ENCODE measurements at regions not wholly inside any gene's neighbourhood (a gene's known extent, or its start where the extent isn't known, plus 50 kb on each side); places are given as distances from the start of the nearest gene placed in this dataset.

- DNase-seq (ENCODE audit: low spot score), result no peak
- in situ Hi-C loops (cut with MboI; ENCODE audit: low pct_unique_long_range_greater_than_20kb, low sequenced_read_pairs, unreplicated experiment), result no loop called here
- TF ChIP-seq CTCF (IDR thresholded peaks at IDR 0.05; ENCODE audit: extremely low read depth, insufficient read depth, missing control alignments), result no peak
These were observed 270.7 kb upstream of the SLITRK3 start for GRCh38 chr3:165466856-165467255.

- TF ChIP-seq CTCF (IDR thresholded peaks at IDR 0.05; ENCODE audit: extremely low read depth, insufficient read depth, missing control alignments), result no peak
- in situ Hi-C loops (cut with MboI; ENCODE audit: low pct_unique_long_range_greater_than_20kb, low sequenced_read_pairs, unreplicated experiment), result no loop called here
- DNase-seq (ENCODE audit: low spot score), result no peak
These were observed 268.6 kb upstream of the SLITRK3 start for GRCh38 chr3:165464736-165465135.

GRCh38 chr3:165463531-165463930 is 267.3 kb upstream of the SLITRK3 start:
- DNase-seq (ENCODE audit: low spot score), result no peak
- in situ Hi-C loops (cut with MboI; ENCODE audit: low pct_unique_long_range_greater_than_20kb, low sequenced_read_pairs, unreplicated experiment), result no loop called here
- TF ChIP-seq CTCF (IDR thresholded peaks at IDR 0.05; ENCODE audit: extremely low read depth, insufficient read depth, missing control alignments), result no peak

GRCh38 chr3:165462636-165463334 is 266.6 kb upstream of the SLITRK3 start:
- DNase-seq (ENCODE audit: low spot score), result no peak
- in situ Hi-C loops (cut with MboI; ENCODE audit: low pct_unique_long_range_greater_than_20kb, low sequenced_read_pairs, unreplicated experiment), result no loop called here
- TF ChIP-seq CTCF (IDR thresholded peaks at IDR 0.05; ENCODE audit: extremely low read depth, insufficient read depth, missing control alignments), result no peak

GRCh38 chr3:165459924-165460835 is 264.0 kb upstream of the SLITRK3 start:
- in situ Hi-C loops (cut with MboI; ENCODE audit: low pct_unique_long_range_greater_than_20kb, low sequenced_read_pairs, unreplicated experiment), result no loop called here

GRCh38 chr3:165459111-165459510 is 262.9 kb upstream of the SLITRK3 start:
- in situ Hi-C loops (cut with MboI; ENCODE audit: low pct_unique_long_range_greater_than_20kb, low sequenced_read_pairs, unreplicated experiment), result no loop called here
- no peak for TF ChIP-seq CTCF (IDR thresholded peaks at IDR 0.05; ENCODE audit: extremely low read depth, insufficient read depth, missing control alignments)
- DNase-seq (ENCODE audit: low spot score), result no peak

More at GRCh38 chr3:165459924-165460835, 264.0 kb upstream of the SLITRK3 start:
- no peak for TF ChIP-seq CTCF (IDR thresholded peaks at IDR 0.05; ENCODE audit: extremely low read depth, insufficient read depth, missing control alignments)
- no peak for DNase-seq (ENCODE audit: low spot score)

Measured in GM13977 (cell line).